HEK293 (cell line): ENCODE measurements at regions not wholly inside any gene's neighbourhood (a gene's known extent, or its start where the extent isn't known, plus 50 kb on each side); places are given as distances from the start of the nearest gene placed in this dataset.
A peak's percentile ranks its signal among the peaks of the same experiment; 100 is the strongest.
"Not testable (repeated sequence)": the region's sequence is repeated elsewhere in the genome, so short reads cannot be mapped to it uniquely, and the experiment has no call there.

Experiments used
- CTCF ChIA-PET: fragments of 350-600 bp; formaldehyde crosslinking; extraction: SDS; loops from one replicate; lab custom pipeline; 2021; ENCODE audit warnings: antibody characterized with exemption; lab: Yijun Ruan, JAX
- POLR2A ChIA-PET: fragments of 300-600 bp; formaldehyde crosslinking; extraction: SDS; loops from one replicate; lab custom pipeline; 2020; ENCODE audit warnings: antibody characterized with exemption, inconsistent platforms; lab: Yijun Ruan, JAX
- H3K27ac ChIP-seq: fragments of 200-500 bp; sonication (Bioruptor generic); 2 replicates; pipeline ENCODE4 v1.5.1; 2014; ENCODE audit warnings: low read depth, low read length, control low read depth, inconsistent platforms; ENCODE audit errors: extremely low read depth
- H3K36me3 ChIP-seq, 2 experiments: fragments of 200-500 bp in 1 of 2; sonication (Bioruptor generic) in 1 of 2; 1 replicate in 1 of 2; 2 replicates in 1 of 2; pipeline ENCODE4 v1.5.1; 2014 to 2017; ENCODE audit warnings: inconsistent platforms in 2 of 2, low read length in 2 of 2; ENCODE audit not compliant: control insufficient read depth in 2 of 2, insufficient read depth in 1 of 2
- H3K4me1 ChIP-seq: fragments of 200-500 bp; sonication (Bioruptor generic); 2 replicates; pipeline ENCODE4 v1.5.1; 2014; ENCODE audit warnings: mild to moderate bottlenecking, low read length, inconsistent platforms; ENCODE audit not compliant: control insufficient read depth, insufficient read depth
- H3K4me3 ChIP-seq: 2 replicates; pipeline ENCODE4 v1.5.1; 2011; ENCODE audit warnings: low read depth, mild to moderate bottlenecking, control low read depth, low read length, moderate library complexity
- H3K9me3 ChIP-seq: fragments of 200-500 bp; sonication (Bioruptor generic); 2 replicates; pipeline ENCODE4 v1.5.1; 2014; ENCODE audit warnings: low read depth, low read length, inconsistent platforms; ENCODE audit not compliant: control insufficient read depth, insufficient read depth
- EGR2 ChIP-seq: fragments of 450-650 bp; formaldehyde crosslinking; IDR thresholded peaks from 2 replicates; pipeline ENCODE4 v1.5.1; 2016; ENCODE audit warnings: low read depth, missing biosample characterization, missing genetic modification characterization
- HIC1 ChIP-seq: fragments of 450-650 bp; formaldehyde crosslinking; IDR thresholded peaks from 2 replicates; pipeline ENCODE4 v1.5.1; 2016; ENCODE audit warnings: missing biosample characterization, missing genetic modification characterization
- KLF1 ChIP-seq: fragments of 450-650 bp; formaldehyde crosslinking; IDR thresholded peaks from 2 replicates; pipeline ENCODE4 v1.5.1; 2016; ENCODE audit warnings: missing biosample characterization, missing genetic modification characterization
- KLF8 ChIP-seq: fragments of 450-650 bp; formaldehyde crosslinking; IDR thresholded peaks from 2 replicates; pipeline ENCODE4 v1.5.1; 2016; ENCODE audit warnings: missing biosample characterization, missing genetic modification characterization
- ZFHX2 ChIP-seq: fragments of 450-650 bp; formaldehyde crosslinking; conservative IDR thresholded peaks from 2 replicates; pipeline ENCODE4 v1.5.1; 2016; ENCODE audit warnings: missing biosample characterization, missing genetic modification characterization
- ZNF140 ChIP-seq: fragments of 450-650 bp; formaldehyde crosslinking; IDR thresholded peaks from 2 replicates; pipeline ENCODE4 v1.5.1; 2016; ENCODE audit warnings: missing biosample characterization, missing genetic modification characterization
- ZNF394 ChIP-seq: fragments of 450-650 bp; formaldehyde crosslinking; IDR thresholded peaks from 2 replicates; pipeline ENCODE4 v1.5.1; 2016; ENCODE audit warnings: missing biosample characterization, missing genetic modification characterization, mild to moderate bottlenecking, moderate library complexity, borderline replicate concordance
- ZNF571 ChIP-seq: fragments of 450-650 bp; formaldehyde crosslinking; IDR thresholded peaks from 2 replicates; pipeline ENCODE4 v1.5.0; 2017; ENCODE audit warnings: missing biosample characterization, missing genetic modification characterization
- ZSCAN30 ChIP-seq: fragments of 450-650 bp; IDR thresholded peaks from 2 replicates; pipeline ENCODE4 v1.5.1; 2018; ENCODE audit warnings: missing biosample characterization, mild to moderate bottlenecking, missing genetic modification characterization, moderate library complexity

DNA sequence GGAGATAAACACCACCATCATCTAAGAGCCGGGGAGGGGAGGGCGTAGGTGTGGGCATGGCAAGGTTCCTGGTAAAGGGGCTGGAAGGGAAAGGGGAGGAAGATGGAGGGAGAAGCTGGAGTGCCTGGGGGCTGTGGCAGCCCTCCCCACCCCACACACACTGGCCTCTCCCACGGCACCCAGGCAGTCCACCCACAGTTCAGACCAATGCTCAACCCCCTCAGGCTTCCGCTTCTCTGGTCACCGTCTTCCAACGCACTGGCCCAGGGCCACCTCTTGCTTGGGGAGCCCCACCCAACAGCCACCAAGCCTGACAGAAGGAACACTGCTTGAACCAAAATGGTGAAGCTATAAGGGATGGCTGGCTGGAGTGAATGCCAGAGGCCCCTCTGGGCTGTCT lies 160.3 kb downstream of the GOLGA6L4 start:
- POLR2A ChIA-PET, H3K4me1 ChIP-seq, CTCF ChIA-PET, H3K4me3 ChIP-seq, H3K27ac ChIP-seq, H3K36me3 ChIP-seq, H3K9me3 ChIP-seq: not testable (repeated sequence)
- TF ChIP-seq ZFHX2 (tag by site-specific recombination) = peak; percentile 47
- peak; percentile 48 for TF ChIP-seq EGR2 (tag by site-specific recombination)

DNA sequence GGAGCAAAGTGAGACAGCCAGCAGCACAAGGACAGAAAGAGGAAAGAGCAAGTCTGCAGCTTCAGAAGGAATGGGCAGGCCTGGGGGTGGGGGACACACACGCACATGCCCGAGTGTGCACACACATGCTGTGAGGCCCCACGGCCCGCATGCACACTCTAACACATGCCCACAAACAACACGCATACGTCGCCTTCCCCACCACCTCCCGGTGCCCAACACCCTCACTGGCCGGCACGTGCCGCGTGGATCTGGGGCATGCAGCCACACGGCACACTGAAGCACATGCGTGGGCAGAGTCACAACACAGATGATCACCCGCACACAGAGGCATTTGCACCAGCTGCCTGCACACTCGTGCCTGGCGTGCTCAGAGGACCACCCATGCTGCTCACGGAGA lies 161.5 kb downstream of the GOLGA6L4 start:
- CTCF ChIA-PET, H3K9me3 ChIP-seq, H3K36me3 ChIP-seq, H3K4me1 ChIP-seq, H3K27ac ChIP-seq, POLR2A ChIA-PET, H3K4me3 ChIP-seq: not testable (repeated sequence)

- H3K27ac ChIP-seq, POLR2A ChIA-PET, CTCF ChIA-PET, H3K9me3 ChIP-seq, H3K36me3 ChIP-seq, H3K4me3 ChIP-seq, H3K4me1 ChIP-seq: not testable (repeated sequence)
Observed at GRCh38 chr15:84398087-84398486, 162.5 kb downstream of the GOLGA6L4 start.

DNA sequence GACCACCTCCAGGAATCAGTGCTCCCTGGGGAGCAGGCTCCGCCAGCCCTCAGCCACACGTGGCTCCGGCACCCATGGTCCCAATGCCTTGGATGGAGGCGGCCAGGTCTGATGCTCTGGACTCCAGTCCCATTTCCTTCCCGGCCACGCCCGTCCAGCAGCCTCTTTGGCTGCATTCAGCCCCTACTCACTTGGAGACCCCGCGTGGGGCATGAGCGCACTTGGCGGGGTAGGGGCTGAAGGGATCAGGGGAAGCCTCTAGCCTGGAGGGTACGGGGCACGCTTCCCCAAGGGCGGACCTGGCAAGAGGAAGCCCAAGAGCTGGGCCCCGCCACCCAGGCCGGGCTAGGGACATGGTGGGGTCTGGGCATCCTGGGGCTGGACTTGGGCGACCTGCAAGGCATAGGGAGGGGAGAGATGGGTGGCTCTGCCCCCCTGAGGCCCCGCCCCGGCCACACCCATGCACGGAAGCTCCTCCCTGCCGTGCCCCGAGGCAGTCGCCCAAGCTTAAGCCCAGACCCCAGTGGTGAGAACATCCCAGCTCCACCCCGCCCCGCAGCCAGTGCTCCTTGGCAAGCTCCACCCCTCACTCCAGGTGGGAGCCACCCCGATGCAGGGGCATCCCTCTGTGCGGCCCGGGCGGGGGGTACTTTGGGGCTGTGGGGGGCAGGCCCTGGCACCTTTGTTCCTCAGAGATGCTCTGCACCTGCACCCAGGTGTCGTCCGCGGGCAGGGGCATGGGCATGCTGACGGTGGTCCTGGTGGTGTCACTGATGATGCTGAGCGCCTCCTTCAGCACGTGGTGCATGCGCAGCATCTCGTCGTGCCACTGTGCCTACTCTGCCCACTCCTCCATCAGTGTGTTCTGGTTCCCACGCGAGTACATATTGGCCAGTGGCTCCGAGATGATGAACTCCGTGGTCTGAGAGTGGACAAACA lies 163.5 kb downstream of the GOLGA6L4 start:
- Histone ChIP-seq H3K4me1 (no peaks in the 10 kb centered on the region), H3K36me3 (peaks cover 0 to 9% of the 10 kb centered on the region in 2 experiments; a peak in 1 of 3 replicates), H3K4me3 (no peak overlapping the region), H3K27ac (no peak overlapping the region)
- POLR2A ChIA-PET = no interaction called here
- TF ChIP-seq ZNF140 (tag by site-specific recombination) (no peak), ZNF394 (tag by site-specific recombination) (no peak), ZNF571 (tag by site-specific recombination) (no peak), KLF1 (tag by site-specific recombination) (peak; percentile 91), KLF8 (tag by site-specific recombination) (peak; percentile 57; the same call in 1 of the 2 replicates)
- TF ChIP-seq, all 188 proteins: peak for 2
- CTCF ChIA-PET = no interaction called here
- H3K9me3 ChIP-seq = no peaks in the 10 kb centered on the region

- CTCF ChIA-PET = no interaction called here
- Histone ChIP-seq H3K27ac (no peak overlapping the region), H3K4me1 (no peaks in the 10 kb centered on the region), H3K36me3 (peaks cover 0 to 9% of the 10 kb centered on the region in 2 experiments; a peak in 1 of 3 replicates), H3K9me3 (no peaks in the 10 kb centered on the region), H3K4me3 (no peak overlapping the region)
- POLR2A ChIA-PET = no interaction called here
- TF ChIP-seq HIC1 (tag by site-specific recombination) = 0 out of 2 replicates have a peak, but pooled peaks have one; percentile 35
- no peak for TF ChIP-seq ZSCAN30 (tag by site-specific recombination)
Observed at GRCh38 chr15:84400017-84400740, 164.6 kb downstream of the GOLGA6L4 start.
